ENCODE measurements at regions not wholly inside any gene's neighbourhood (a gene's known extent, or its start where the extent isn't known, plus 50 kb on each side); places are given as distances from the start of the nearest gene placed in this dataset.

DNA sequence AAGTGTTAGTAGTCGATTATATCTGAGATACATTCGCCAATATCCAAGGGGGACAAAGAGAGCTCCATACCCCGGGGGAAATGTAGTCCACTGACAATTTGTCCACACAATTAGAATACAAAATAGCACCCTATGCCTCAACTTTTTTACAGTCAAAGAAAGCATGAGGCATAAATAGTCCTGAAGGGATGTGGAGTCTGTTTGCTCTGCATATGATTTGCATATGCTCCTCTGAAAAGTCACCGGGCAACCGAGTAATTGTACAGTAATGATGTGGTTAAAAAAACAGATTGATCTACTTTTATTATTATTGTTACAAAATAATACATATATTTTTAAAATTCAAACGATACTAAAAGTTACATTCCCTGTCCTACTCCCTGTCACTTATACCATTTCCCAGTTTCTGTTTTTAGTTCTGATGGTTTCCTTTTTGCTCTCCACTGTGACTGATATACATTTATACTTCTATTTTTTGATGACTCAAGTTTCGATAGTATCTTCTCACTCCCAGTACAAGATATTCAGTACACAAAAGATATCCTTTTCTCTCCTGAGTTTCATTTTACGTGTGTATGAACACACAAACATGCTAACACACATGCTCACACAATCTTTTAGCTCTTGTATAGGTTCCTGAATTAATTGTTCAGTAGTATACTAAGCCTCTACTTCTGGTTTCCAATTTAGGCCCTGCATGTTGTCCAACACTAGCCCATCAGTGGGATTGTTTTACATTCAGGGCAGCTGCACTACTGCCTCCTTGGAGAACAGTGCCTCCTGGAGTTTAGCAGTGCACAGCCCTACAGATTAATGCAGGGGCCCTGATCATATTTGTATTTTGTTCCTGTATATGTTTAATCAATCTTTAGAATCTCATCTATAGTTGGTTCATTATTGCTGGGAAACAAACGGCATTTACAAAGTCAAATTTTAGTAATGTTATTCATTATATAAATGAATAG, 130.9 kb downstream of the TES start:
- DNase-seq (ENCODE audit: low read depth, low spot score) = no peak
- H3K27ac ChIP-seq = peak overlapping the region; percentile 44

GRCh38 chr7:116342125-116342524, 131.8 kb downstream of the TES start:
- no peak overlapping the region for H3K27ac ChIP-seq

DNA sequence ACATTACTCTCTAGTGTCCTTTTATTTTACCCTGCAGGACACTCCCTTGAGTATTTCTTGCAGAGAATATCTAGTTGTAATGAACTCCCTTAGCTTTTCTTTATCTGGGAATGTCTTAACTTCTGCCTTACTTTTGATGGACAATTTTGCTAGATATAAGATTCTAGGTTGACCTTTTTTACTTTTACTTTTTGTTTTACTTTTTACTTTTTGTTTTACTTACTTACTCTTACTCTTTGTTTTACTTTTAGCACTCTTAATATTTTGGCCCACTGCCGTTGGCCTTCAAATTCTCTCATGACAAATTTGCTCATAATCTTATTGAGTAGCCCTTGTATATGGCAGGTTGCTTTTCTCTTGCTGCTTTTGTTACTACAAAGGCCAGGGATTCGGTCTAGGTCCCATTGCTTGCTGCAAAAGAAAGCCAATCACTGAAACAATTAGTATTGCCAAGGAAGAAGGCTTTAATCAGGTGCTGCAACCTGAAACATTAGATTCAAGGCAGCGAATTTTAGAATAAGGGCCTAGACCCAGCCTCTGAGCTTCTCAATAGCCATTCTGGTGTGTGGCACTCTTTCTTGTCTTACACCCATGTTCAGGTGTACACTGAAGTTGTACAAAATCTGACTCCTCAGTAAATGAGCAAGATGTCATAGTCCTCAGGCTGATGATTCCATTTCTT, 137.0 kb downstream of the TES start:
- no peak overlapping the region for H3K27ac ChIP-seq
- DNase-seq (ENCODE audit: low read depth, low spot score) = no peak

More at GRCh38 chr7:116342125-116342524, 131.8 kb downstream of the TES start:
- no peak for DNase-seq (ENCODE audit: low read depth, low spot score)

DNA sequence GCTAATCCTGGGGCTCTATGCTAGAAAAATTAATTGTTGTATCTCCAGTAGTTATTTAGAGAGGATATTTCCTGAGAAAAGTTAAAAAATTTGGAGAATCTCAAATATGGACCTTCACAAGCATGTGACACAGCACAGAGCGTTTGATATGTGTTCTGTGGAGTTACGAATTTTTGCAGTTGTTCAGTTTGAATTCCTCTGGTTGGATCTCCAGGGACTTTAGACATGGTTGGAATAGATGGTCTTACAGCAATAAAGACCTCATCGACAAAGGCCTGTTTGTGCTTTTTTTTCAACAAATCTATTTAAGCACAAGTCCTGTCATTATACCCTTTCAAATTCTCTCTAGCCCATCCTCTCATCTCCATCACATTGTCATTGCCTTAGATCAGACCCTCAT, 138.0 kb downstream of the TES start:
- DNase-seq (ENCODE audit: low read depth, low spot score) = no peak
- H3K27ac ChIP-seq = no peak overlapping the region

DNA sequence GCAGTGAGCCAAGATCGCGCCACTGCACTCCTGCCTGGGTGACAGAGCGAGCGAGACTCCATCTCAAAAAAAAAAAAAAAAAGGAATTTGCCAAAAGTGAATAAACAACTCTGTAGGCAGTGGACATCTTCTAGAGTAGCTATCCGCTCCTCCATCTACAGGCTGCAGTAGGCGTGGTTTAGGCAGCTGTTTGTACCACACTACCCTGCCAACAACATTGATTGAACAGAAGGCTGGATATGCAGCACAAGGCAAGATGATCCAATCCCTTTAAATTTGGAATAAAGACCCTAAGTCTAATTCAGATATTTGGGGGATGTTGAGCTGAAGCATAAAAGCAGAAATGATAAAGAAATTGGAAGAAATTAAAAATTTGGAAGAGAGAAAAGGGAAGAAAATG, 141.6 kb downstream of the TES start:
- H3K27ac ChIP-seq = no peak overlapping the region
- no peak for DNase-seq (ENCODE audit: low read depth, low spot score)

- no peak for DNase-seq (ENCODE audit: low read depth, low spot score)
- H3K27ac ChIP-seq = peak overlapping the region; percentile 85
Measured at GRCh38 chr7:116353647-116354046, 143.3 kb downstream of the TES start.

DNA sequence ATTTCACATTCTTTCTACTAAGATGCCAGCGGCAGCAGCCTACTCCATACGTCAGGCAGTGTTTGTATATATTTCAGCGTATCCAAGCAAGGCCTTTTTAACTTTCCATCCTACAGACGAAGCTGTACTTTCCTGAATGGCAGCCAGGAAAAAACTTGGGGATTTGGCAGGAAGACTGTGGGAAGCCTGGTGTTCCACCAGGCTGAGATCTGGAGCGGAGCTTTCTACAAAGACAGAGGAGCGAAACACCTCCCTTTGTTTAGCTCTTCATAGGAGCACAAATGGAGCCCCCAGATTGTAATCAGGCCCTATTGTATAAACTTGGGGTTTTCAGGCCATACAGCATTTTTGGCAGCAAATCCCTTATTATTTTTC, 143.8 kb downstream of the TES start:
- H3K27ac ChIP-seq = peak overlapping the region; percentile 85
- no peak for DNase-seq (ENCODE audit: low read depth, low spot score)

DNA sequence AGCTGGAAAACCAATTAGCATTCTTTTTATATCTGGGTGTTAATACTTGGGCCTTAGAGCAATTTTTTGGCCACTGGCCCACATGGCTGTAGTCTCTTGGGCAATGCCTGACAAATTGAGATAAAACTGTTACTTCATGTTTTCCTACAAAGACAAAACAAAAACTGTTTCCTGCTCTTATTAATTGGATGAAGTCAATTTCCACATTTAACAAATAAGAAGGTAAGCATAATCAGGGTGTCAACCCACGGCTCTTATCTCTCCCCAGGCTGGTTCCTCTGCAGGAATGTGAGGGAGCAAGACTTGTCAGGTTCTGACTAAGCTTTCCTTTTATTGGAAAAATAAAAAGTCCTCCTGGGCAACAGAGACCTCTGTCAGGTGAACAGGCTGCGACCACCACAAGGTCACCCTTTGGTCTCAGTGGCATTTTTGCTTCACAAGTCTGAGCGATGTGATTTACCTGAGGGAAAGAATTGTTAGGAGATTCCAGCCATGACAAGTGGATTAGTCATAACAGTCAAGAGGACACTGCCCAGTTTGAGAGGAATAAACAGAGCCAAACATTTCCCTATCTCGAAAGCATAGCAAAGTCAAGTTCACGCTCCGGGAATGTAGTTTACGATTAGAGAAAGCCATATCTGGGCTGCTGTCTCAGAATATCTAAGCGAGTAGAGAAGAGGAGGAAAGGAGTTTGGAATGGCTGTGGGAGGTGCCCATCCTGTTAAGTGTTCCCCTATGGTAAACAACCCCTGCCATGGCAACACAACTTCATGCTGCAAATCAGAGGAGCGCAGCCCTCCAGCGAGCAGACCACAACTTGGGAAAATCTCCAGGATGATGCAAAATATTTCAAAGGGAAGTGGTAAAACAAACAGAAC, 144.4 kb downstream of the TES start:
- peak; percentile 76 for DNase-seq (ENCODE audit: low read depth, low spot score)
- peak overlapping the region; percentile 85 for H3K27ac ChIP-seq

DNA sequence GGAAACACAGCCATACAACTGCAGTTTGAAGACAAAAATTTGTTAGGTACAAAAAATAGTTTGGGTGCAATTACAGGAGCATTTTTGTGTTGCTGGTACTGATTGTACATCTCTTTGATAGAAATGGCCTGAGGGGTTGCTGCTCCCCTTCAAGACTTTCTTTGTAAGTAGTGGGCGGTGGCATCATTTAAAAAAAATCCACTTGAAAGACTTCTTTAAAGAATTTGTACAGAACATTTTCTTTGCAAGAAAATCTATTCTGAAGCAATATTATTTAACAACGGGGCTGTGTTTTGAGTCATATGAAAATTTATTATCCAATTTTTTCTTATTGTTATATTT, 144.1 kb upstream of the CAV2 start:
- no peak for DNase-seq (ENCODE audit: low read depth, low spot score)
- peak overlapping the region; percentile 85 for H3K27ac ChIP-seq

DNA sequence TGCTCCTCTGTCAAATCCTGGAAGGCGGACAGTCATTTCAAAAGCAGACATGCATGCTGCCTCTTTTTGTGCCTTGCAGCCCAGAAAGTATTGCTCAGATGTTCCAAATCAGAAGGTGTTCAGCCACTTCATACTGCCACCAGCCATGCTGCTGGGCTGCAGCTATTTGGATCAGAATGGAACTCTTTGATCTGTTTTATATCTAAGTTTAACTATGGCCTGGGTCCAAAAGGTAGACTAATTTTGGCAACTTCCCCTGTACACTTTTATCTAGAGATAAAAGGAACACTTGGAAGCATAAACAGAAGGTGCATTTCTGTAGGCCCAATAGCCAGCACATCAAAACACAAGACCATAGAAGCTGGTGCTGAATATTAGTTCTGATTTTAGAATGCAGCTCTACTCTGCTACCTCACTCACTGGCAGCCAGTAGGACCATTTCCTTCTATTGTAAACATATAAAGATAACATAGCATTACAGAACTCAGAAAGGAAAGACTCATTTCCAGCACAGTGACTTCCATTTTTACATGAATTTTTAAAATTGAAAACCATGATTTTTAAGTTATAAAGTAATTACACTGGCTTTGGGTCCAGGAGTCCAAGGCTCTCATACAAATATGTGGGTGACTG, 143.1 kb upstream of the CAV2 start:
- H3K27ac ChIP-seq = peak overlapping the region; percentile 85
- no peak for DNase-seq (ENCODE audit: low read depth, low spot score)

- no peak for DNase-seq (ENCODE audit: low read depth, low spot score)
- peak overlapping the region; percentile 85 for H3K27ac ChIP-seq
Measured at GRCh38 chr7:116356979-116357378, 142.6 kb upstream of the CAV2 start.

DNA sequence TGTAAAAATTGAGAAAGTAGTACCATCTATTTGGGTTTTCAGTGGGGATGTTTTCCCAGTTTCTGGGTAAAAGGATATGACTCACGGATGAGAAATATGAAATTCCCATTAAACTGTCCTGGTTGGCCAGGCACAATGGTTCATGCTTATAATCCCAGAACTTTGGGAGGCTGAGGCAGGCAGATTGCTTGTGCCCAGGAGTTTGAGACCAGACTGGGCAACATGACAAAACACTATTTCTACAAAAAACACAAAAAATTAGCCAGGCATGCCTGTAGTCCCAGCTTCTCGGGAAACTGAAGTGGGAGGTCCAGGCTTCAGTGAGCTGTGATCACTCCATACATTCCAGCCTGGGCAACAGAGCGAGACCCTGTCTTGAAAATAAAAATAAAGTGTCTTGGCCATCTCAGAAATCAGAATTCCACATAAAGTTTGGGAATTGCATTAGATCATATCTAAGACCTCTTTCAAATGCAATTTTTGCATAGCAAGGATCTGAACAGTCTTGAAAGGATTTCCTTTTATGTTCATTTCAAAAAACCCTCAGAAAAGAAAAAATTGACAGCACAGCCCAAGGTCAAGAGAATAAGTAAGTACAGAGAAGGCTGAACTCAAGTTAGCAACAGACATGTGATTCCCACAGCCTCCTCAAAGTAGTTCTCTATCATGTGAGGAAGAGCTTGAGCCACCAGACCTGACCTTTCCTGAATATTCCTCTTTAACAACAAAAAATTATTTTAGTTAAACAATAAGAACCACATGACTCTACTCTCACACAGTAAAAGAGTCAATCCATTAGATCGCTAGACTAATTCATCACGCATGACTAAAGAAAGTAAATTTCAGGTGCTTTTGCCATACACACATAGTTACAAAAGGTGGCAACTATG, 141.5 kb upstream of the CAV2 start:
- H3K27ac ChIP-seq = peak overlapping the region; percentile 85
- DNase-seq (ENCODE audit: low read depth, low spot score) = no peak

- no peak for DNase-seq (ENCODE audit: low read depth, low spot score)
- no peak overlapping the region for H3K27ac ChIP-seq
Measured at GRCh38 chr7:116361767-116362166, 137.8 kb upstream of the CAV2 start.

- H3K27ac ChIP-seq = peak overlapping the region; percentile 31
Measured at GRCh38 chr7:116363637-116364432, 135.7 kb upstream of the CAV2 start.

GRCh38 chr7:116364469-116364868, 135.1 kb upstream of the CAV2 start:
- H3K27ac ChIP-seq = no peak overlapping the region
- DNase-seq (ENCODE audit: low read depth, low spot score) = no peak

More at GRCh38 chr7:116363637-116364432, 135.7 kb upstream of the CAV2 start:
- no peak for DNase-seq (ENCODE audit: low read depth, low spot score)

- DNase-seq (ENCODE audit: low read depth, low spot score) = no peak
- H3K27ac ChIP-seq = no peak overlapping the region
Measured at GRCh38 chr7:116365797-116366196, 133.7 kb upstream of the CAV2 start.

GRCh38 chr7:116367171-116367813, 132.2 kb upstream of the CAV2 start:
- no peak overlapping the region for H3K27ac ChIP-seq
- DNase-seq (ENCODE audit: low read depth, low spot score) = no peak

DNA sequence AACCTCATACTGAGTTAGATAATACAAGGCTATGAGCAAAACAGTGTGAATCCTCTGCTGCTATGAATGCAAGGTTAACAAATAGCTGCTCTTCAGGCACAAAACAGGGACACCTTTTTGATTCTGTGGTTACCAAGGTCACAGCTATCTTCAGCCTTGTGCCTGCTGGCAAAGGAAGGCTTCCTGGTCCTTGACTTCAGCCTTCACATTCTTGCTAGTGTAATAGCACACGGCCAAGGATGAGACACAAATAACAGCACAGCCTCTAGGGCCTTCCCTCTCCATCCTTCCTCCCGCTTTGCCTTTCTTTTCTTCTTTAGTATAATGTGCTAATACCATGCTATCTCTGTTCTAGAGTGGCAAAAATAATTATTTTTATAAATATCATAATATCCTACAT, 130.6 kb upstream of the CAV2 start:
- H3K27ac ChIP-seq = no peak overlapping the region
- DNase-seq (ENCODE audit: low read depth, low spot score) = no peak

All from epithelial cell of prostate (primary cell).